ENCODE measurements at regions not wholly inside any gene's neighbourhood (a gene's known extent, or its start where the extent isn't known, plus 50 kb on each side); places are given as distances from the start of the nearest gene placed in this dataset.
A peak's percentile ranks its signal among the peaks of the same experiment; 100 is the strongest.
"Not testable (repeated sequence)": the region's sequence is repeated elsewhere in the genome, so short reads cannot be mapped to it uniquely, and the experiment has no call there.

- DNase-seq (ENCODE audit: low read depth in 2 of 3, low spot score in 2 of 3): no peak
Observed at GRCh38 chr10:7070950-7071349, 339.9 kb downstream of the SFMBT2 start.

GRCh38 chr10:7069706-7070105 lies 341.1 kb downstream of the SFMBT2 start:
- DNase-seq (ENCODE audit: low read depth in 2 of 3, low spot score in 2 of 3): no peak

- DNase-seq (ENCODE audit: low read depth in 2 of 3, low spot score in 2 of 3): no peak
Observed at GRCh38 chr10:7056216-7056615, 354.6 kb downstream of the SFMBT2 start.

DNA sequence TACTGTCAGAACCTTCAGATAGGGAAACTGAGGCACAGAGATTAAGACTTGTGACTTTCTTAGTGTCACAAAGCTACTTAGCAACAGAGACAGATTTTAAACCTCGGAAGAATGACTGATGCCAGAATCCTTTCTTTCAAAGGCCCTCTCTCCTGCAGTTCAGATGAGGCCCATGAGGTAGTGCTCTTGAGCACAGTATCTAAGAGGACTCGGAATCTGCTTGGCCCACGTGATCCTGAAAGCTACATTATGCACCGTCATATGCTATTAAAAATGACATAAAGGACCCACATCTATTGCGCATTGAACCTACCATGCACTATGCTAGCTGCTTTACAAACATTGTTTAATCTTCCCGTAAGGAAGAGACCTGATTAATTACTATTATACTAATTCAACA lies 355.9 kb downstream of the SFMBT2 start:
- DNase-seq (ENCODE audit: low read depth in 2 of 3, low spot score in 2 of 3): no peak

- DNase-seq (ENCODE audit: low read depth in 2 of 3, low spot score in 2 of 3): no peak
Observed at GRCh38 chr10:7053195-7053594, 357.6 kb downstream of the SFMBT2 start.

DNA sequence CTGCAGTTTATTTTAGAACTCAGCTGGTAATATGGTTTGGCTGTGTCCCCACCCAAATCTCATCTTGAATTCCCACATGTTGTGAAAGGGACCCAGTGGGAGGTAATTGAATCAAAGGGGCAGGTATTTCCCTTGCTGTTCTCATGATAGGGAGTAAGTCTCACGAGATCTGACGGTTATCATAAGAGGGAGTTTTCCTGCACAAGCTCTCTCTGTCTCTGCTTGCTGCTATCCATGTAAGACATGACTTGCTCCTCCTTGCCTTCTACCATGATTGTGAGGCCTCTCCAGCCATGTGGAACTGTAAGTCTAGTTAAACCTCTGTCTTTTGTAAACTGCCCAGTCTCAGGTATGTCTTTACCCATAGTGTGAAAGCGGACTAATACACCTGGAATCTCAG lies 360.8 kb downstream of the SFMBT2 start:
- not testable (repeated sequence) for DNase-seq (ENCODE audit: low read depth in 2 of 3, low spot score in 2 of 3)

GRCh38 chr10:7048061-7048460 lies 362.8 kb downstream of the SFMBT2 start:
- DNase-seq (ENCODE audit: low read depth in 2 of 3, low spot score in 2 of 3): no peak

DNA sequence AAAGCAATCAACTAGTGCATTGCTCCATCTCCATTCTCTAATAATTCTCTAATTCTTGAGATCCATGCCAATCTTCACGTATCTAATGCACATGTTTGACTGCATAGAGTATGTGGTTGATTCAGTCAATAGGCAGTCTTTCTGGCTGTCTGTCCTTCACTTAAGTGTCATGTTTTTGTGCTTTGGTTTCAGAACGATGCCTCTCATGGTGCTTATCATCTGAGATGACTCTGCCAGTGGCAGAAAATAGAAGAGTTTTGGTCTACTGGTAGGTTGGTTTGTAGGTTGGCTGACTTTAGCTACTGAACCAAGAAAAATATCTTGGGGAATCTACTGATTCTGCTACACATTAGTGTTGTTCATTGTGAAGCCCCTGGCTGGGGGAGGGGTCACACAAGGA lies 364.2 kb downstream of the SFMBT2 start:
- no peak for DNase-seq (ENCODE audit: low read depth in 2 of 3, low spot score in 2 of 3)

DNA sequence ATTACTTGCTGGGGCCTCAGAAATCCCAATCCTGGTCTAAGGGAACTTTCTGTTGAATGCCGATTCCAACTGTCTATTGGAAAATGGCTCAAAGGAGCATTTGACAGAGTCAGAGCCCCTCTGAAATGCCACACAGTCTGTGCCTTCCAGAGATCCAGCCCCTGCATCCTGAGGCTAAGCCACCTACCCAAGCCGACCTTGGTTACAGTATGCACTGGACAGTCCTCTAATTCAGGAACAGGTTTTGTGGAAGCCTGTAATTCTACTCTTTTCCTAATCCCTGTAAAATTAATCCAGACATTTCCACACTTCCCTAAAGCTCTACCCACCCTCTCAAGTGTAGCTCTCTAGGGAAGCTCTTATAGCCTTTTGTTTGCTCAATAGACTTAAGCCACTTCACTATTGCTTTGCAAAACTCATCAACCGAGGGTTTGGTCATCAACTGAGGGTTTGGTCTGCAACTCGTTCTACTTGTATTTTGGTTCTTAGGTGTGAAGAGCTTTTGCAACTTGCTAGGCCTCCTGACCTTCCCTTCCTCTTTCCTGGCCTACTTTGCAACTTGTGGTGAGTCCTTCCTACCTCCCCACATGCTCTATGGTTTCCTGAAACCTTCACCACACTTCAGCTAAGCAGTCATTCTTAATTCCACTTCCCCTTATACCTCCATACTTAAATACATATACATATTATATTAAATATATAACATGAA lies 364.8 kb downstream of the SFMBT2 start:
- DNase-seq (ENCODE audit: low read depth in 2 of 3, low spot score in 2 of 3): no peak

DNA sequence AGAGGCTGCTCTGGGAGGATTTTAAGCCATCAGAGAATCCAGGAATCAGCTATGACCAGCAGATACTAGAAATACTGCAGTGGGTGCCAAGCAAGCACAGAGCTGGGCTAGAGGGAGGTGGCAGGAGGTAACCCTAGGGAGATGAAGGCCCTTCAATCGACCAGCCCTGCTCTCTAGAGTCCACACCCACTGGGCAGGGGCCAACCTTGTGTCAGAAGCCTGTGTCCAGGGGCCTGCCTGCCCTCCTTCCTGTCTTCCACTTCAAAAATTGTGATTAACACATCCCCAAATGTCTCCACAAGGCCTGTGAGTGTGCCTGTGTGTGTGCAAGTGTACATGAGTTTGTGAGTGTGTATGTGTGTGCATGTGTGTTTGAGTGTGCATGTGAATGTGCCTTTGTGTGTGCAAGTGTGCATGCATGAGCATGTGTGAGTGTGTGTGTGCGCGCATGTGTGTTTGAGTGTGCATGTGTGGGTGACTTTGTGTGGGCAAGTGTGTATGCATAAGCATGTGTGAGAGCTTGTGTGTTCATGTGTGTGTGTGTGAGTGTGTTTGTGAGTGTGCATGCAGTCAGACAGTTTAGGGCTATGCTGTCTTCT lies 367.7 kb downstream of the SFMBT2 start:
- no peak for DNase-seq (ENCODE audit: low read depth in 2 of 3, low spot score in 2 of 3)

DNA sequence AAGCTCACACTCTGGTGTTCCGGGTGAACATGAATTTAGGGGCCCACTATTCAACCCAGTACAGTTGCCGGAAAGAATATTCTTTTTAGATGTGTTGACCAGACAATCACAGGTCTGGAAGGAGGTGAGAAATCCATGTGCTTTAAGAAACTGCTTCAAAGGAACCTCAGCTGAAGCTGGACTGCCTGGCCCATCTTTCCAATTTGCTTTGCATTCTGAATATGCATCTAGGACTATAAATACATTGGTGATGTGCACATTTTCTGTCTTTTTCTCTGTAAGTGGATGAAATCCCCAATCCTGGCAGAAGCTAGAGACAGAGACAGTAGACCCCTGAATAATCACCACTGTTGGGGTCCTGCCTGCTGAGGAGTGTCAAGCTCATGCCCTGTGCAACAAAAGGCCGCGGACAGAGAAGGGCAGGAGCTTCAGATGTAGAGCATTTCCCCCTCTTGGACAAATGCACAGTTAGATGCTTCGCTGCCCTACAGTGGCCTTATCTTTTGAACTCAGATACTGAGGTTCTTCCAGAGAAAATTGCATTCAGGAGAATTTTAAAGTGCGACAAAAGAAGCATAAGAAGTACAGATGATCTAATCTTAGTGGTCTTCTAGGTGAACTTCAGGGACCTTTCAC lies 368.3 kb downstream of the SFMBT2 start:
- DNase-seq (ENCODE audit: low read depth in 2 of 3, low spot score in 2 of 3): no peak

DNA sequence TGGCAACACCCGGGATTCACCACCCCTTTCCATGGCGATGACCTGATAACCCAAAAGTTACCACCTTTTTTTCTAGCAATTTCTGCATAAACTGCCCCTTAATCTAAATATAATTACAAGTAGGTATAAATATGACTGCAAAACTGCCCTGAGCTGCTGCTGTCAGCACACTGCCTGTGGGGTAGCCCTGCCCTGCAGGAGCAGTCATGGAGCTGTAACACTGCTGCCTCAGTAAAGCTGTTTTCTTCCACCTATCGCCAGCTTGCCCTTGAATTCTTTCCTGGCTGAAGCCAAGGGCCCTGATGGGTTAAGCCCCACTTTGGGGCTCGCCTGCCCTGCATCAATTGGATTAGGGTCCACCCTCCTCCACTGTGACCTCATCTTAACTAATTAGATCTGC lies 368.8 kb downstream of the SFMBT2 start:
- no peak for DNase-seq (ENCODE audit: low read depth in 2 of 3, low spot score in 2 of 3)

GRCh38 chr10:7040681-7041080 lies 370.2 kb downstream of the SFMBT2 start:
- DNase-seq (ENCODE audit: low read depth in 2 of 3, low spot score in 2 of 3): no peak

- DNase-seq (ENCODE audit: low read depth in 2 of 3, low spot score in 2 of 3): no peak
Observed at GRCh38 chr10:7039859-7040258, 371.0 kb downstream of the SFMBT2 start.

GRCh38 chr10:7038416-7038815 lies 372.4 kb downstream of the SFMBT2 start:
- no peak for DNase-seq (ENCODE audit: low read depth in 2 of 3, low spot score in 2 of 3)

DNA sequence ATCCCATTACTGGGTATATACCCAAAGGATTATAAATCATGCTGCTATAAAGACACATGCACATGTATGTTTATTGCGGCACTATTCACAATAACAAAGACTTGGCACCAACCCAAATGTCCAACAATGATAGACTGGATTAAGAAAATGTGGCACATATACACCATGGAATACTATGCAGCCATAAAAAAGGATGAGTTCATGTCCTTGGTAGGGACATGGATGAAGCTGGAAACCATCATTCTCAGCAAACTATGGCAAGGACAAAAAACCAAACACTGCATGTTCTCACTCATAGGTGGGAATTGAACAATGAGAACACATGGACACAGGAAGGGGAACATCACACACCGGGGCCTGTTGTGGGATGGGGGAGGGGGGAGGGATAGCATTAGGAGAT lies 373.4 kb downstream of the SFMBT2 start:
- DNase-seq (ENCODE audit: low read depth in 2 of 3, low spot score in 2 of 3): not testable (repeated sequence)

DNA sequence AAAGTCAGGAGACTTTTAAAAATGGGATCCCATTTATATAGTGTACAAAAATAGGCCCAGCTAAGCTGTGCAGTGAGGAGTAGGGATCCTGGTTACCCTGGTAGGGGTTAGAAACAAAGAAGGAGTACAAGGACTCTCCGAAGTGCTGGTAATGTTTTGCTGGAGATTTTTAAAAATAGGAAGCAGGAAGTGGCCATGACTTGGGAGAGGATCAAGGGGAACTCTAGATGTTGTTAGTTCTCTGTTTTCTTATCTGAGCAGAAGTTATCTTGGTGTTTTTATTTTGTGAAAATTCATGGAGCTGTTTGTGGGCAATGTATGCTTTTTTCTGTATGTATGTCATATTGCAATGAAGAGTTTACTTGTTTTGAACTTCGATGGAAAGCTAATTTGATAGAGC lies 373.9 kb downstream of the SFMBT2 start:
- no peak for DNase-seq (ENCODE audit: low read depth in 2 of 3, low spot score in 2 of 3)

GRCh38 chr10:7035126-7035761 lies 375.6 kb downstream of the SFMBT2 start:
- peak in 1 of 3 experiments; percentile 9 for DNase-seq (ENCODE audit: low read depth in 2 of 3, low spot score in 2 of 3)

DNA sequence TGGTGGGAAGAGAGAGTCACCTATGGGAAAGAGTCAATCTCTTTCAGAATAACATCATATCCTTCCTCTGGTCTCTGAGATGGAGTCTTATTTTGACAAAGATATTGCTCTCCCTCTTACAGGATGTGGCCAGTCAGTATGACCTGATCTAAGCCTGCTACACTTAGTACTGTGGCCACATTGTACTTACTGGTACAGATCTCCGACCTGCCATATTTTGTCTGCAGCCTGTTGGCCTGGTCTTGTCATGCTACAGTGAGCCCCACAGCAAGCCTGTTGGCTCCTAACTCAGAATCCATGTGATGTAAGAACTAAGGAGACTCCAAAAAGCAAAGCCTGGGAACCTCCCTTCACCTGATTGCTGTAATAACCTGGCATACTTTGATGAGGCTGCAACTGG lies 377.8 kb downstream of the SFMBT2 start:
- DNase-seq (ENCODE audit: low read depth in 2 of 3, low spot score in 2 of 3): no peak

DNA sequence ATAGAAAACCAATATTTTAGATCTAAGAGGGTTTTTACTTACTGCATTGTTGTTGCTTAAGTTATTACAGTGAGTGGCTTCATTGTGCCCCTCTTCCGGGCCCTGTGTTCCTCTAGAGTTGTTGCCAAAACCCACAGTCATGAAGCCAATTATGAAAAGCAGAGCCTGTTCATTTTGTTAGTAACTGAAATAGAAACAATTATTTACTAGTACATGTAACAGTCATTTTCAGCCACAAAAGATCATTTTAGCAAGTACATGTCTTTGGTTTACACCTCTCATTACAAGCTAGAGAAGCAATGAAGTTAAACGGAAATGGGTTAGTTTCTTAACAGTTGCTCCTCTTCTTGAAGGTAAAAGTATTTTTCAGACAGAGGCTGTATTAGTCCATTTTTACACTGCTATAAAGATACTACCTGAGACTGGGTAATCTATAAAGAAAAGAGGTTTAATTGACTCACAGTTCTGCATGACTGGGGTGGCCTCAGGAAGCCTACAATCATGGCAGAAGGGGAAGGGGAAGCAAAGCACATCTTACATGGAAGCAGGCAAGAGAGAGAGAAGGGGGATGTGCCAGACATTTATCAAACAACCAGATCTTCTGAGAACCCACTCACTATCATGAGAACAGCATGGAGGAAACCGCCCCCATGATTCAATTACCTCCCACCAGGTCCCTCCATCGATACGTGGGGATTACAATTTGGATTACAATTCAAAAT lies 380.5 kb downstream of the SFMBT2 start:
- no peak for DNase-seq (ENCODE audit: low read depth in 2 of 3, low spot score in 2 of 3)

DNA sequence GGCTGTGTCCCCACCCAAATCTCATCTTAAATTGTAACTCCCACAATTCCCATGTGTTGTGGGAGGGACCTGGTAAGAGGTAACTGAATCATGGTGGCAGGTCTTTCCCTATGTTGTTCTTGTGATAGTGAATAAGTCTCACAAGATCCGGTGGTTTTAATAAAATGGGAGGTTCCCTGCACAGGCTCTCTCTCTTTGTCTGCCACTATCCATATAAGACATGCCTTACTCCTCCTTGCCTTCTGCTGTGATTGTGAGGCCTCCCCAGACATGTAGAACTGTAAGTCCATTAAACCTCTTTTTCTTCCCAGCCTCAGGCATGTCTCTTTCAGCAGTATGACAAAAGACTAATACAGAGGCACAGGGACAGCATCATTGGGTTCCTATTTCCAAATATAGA lies 381.2 kb downstream of the SFMBT2 start:
- no peak for DNase-seq (ENCODE audit: low read depth in 2 of 3, low spot score in 2 of 3)

- DNase-seq (ENCODE audit: low read depth in 2 of 3, low spot score in 2 of 3): no peak
Observed at GRCh38 chr10:7028809-7029166, 382.0 kb downstream of the SFMBT2 start.
